WERI-Rb-1 (cell line): ENCODE measurements at regions not wholly inside any gene's neighbourhood (a gene's known extent, or its start where the extent isn't known, plus 50 kb on each side); places are given as distances from the start of the nearest gene placed in this dataset.

Experiments used
- DNase-seq: peaks from one replicate; pipeline ENCODE4 v3.0.0-alpha.2; 2020
- H3K27ac ChIP-seq: fragments of 250-450 bp; sonication (Bioruptor Pico); 2 replicates; pipeline ENCODE4 v1.5.1; 2020; ENCODE audit warnings: mild to moderate bottlenecking, moderate library complexity
- H3K27me3 ChIP-seq: fragments of 250-450 bp; sonication (Bioruptor Pico); 2 replicates; pipeline ENCODE4 v1.5.1; 2021; ENCODE audit warnings: mild to moderate bottlenecking, low read depth, moderate library complexity; ENCODE audit not compliant: insufficient read depth, severe bottlenecking
- H3K36me3 ChIP-seq: fragments of 250-450 bp; sonication (Bioruptor Pico); 2 replicates; pipeline ENCODE4 v1.5.1; 2020; ENCODE audit warnings: mild to moderate bottlenecking, moderate library complexity
- H3K4me3 ChIP-seq: 2 replicates; pipeline ENCODE4 v1.5.1; 2011; ENCODE audit warnings: low read depth, mild to moderate bottlenecking, control low read depth, low read length
- H3K9me3 ChIP-seq: fragments of 250-450 bp; sonication (Bioruptor Pico); 2 replicates; pipeline ENCODE4 v1.5.1; 2021; ENCODE audit warnings: mild to moderate bottlenecking, moderate library complexity; ENCODE audit not compliant: severe bottlenecking
- CTCF ChIP-seq: IDR thresholded peaks from 2 replicates; pipeline ENCODE4 v1.5.1; 2011; ENCODE audit warnings: low read depth, mild to moderate bottlenecking, control low read depth, inconsistent platforms, low read length

- no peak for TF ChIP-seq CTCF
- DNase-seq, result no peak
- Histone ChIP-seq H3K9me3 (no peaks in the 10 kb centered on the region), H3K36me3 (no peaks in the 10 kb centered on the region), H3K4me3 (no peak overlapping the region), H3K27me3 (no peaks in the 10 kb centered on the region), H3K27ac (no peak overlapping the region)
Measured at GRCh38 chrX:15043538-15043937, 170.3 kb downstream of the MOSPD2 start.

GRCh38 chrX:15033917-15034316 is 160.7 kb downstream of the MOSPD2 start:
- no peak for DNase-seq
- H3K4me3 ChIP-seq, result no peak overlapping the region
- no peaks in the 10 kb centered on the region for H3K36me3 ChIP-seq
- H3K27ac ChIP-seq, result no peak overlapping the region
- H3K27me3 ChIP-seq, result peaks cover 13% of the 10 kb centered on the region
- TF ChIP-seq CTCF, result no peak
- H3K9me3 ChIP-seq, result no peaks in the 10 kb centered on the region

- Histone ChIP-seq H3K36me3 (no peaks in the 10 kb centered on the region), H3K4me3 (no peak overlapping the region), H3K9me3 (no peaks in the 10 kb centered on the region), H3K27me3 (peaks cover 18% of the 10 kb centered on the region), H3K27ac (no peak overlapping the region)
- DNase-seq, result no peak
- TF ChIP-seq CTCF, result no peak
Measured at GRCh38 chrX:15017491-15017890, 144.3 kb downstream of the MOSPD2 start.

DNA sequence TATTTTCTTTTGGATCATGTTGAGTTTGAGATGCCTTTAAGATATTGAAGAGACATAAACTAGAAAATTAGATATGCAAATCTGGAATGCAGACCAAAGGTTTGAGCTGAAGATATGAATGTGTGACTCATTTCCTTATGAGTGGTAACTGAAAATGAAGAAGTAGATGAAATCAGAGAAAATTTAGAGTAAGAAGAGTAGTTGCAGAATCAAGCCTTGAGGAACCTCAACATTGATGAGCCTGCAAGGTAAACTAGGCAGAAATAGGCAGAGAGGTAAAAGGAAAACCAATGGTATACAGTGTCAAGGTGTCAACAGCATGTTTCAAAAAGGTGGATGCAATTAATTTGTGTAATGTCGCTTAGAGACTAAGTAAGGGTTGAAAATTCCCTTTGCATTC is 142.8 kb downstream of the MOSPD2 start:
- DNase-seq, result no peak
- Histone ChIP-seq H3K27me3 (peaks cover 18% of the 10 kb centered on the region), H3K4me3 (no peak overlapping the region), H3K36me3 (no peaks in the 10 kb centered on the region), H3K27ac (no peak overlapping the region), H3K9me3 (no peaks in the 10 kb centered on the region)
- no peak for TF ChIP-seq CTCF

GRCh38 chrX:15014281-15014680 is 141.1 kb downstream of the MOSPD2 start:
- H3K36me3 ChIP-seq, result no peaks in the 10 kb centered on the region
- H3K27ac ChIP-seq, result no peak overlapping the region
- no peak for DNase-seq
- peaks cover 27% of the 10 kb centered on the region for H3K27me3 ChIP-seq
- H3K4me3 ChIP-seq, result no peak overlapping the region
- no peaks in the 10 kb centered on the region for H3K9me3 ChIP-seq
- TF ChIP-seq CTCF, result no peak

DNA sequence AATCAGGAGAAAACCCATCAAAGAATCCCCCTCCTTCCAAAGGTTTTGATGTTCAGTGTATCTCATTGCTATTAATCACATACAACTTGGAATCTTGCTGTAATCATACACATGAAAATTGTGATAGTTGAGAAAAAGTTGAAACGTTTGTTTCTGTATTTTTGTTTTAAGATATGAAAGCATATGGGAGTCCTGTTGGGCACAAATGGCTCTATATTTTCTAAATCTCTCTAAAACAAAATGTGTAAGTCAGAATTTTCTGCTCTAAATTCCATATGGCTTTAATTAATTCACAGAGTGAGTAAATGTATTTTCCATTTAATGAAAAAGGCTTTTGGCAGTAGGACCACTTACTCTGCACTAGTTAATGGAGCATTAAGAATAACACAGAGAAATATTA is 140.2 kb downstream of the MOSPD2 start:
- no peak for DNase-seq
- no peak overlapping the region for H3K4me3 ChIP-seq
- H3K27ac ChIP-seq, result no peak overlapping the region
- peaks cover 33% of the 10 kb centered on the region for H3K27me3 ChIP-seq
- H3K9me3 ChIP-seq, result no peaks in the 10 kb centered on the region
- no peaks in the 10 kb centered on the region for H3K36me3 ChIP-seq
- no peak for TF ChIP-seq CTCF
